Suprapubic skin (tissue), 4 donors: ENCODE measurements at regions not wholly inside any gene's neighbourhood (a gene's known extent, or its start where the extent isn't known, plus 50 kb on each side); places are given as distances from the start of the nearest gene placed in this dataset.

Experiments used
- DNase-seq, 2 donors: peaks; one replicate each; pipeline ENCODE4 v3.0.0-alpha.2; 2019; ENCODE audit warnings: low spot score in 2 of 2
- H3K27ac ChIP-seq: fragments of 200-600 bp; sonication (generic); one replicate; pipeline ENCODE4 v1.5.1; 2019
- H3K27me3 ChIP-seq: fragments of 200-600 bp; sonication (generic); one replicate; pipeline ENCODE4 v1.5.1; 2019
- H3K36me3 ChIP-seq: fragments of 200-600 bp; sonication (generic); one replicate; pipeline ENCODE4 v1.5.1; 2019
- H3K4me1 ChIP-seq: fragments of 200-600 bp; sonication (generic); one replicate; pipeline ENCODE4 v1.5.1; 2019
- H3K4me3 ChIP-seq: fragments of 200-600 bp; sonication (generic); one replicate; pipeline ENCODE4 v1.5.1; 2019; ENCODE audit warnings: mild to moderate bottlenecking
- H3K9me3 ChIP-seq: fragments of 200-600 bp; sonication (generic); one replicate; pipeline ENCODE4 v1.5.1; 2019
- CTCF ChIP-seq, 2 donors: fragments of 200-600 bp in 1 of 2; fragments of 450-650 bp in 1 of 2; sonication (generic) in 1 of 2; IDR thresholded peaks; one replicate each; pipeline ENCODE4 v1.5.1; 2016 to 2019; ENCODE audit warnings: antibody characterized with exemption in 2 of 2, mild to moderate bottlenecking in 1 of 2, moderate library complexity in 1 of 2
- EP300 ChIP-seq: sonication (generic); formaldehyde crosslinking; IDR thresholded peaks from one replicate; pipeline ENCODE4 v1.6.1; 2017; ENCODE audit warnings: antibody characterized with exemption
- POLR2A ChIP-seq, 2 donors: fragments of 450-650 bp; IDR thresholded peaks; one replicate each; pipeline ENCODE4 v1.6.1; 2017; ENCODE audit warnings: antibody characterized with exemption in 2 of 2, mild to moderate bottlenecking in 2 of 2, moderate library complexity in 2 of 2
- POLR2AphosphoS5 ChIP-seq, 3 donors: sonication (generic); formaldehyde crosslinking; IDR thresholded peaks; one replicate each; pipeline ENCODE4 v1.6.1; 2017; ENCODE audit warnings: antibody characterized with exemption in 3 of 3
- WGBS: methylation state at CpG from one replicate; pipeline ENCODE4 v1.1.5; 2018; 5-methylcytosine and 5-hydroxymethylcytosine counted together

GRCh38 chr13:47503475-47503874, 497.6 kb downstream of the SUCLA2 start:
- no peaks in the 10 kb centered on the region for H3K4me1 ChIP-seq
- TF ChIP-seq EP300 (no peak), POLR2A (IDR thresholded peaks at IDR 0.05) (no peak), CTCF (IDR thresholded peaks at IDR 0.05) (no peak), POLR2AphosphoS5 (IDR thresholded peaks at IDR 0.05) (no peak)
- no peaks in the 10 kb centered on the region for H3K36me3 ChIP-seq
- no peaks in the 10 kb centered on the region for H3K9me3 ChIP-seq
- H3K27me3 ChIP-seq, result no peaks in the 10 kb centered on the region
- no peak for DNase-seq
- H3K4me3 ChIP-seq, result no peak overlapping the region
- H3K27ac ChIP-seq, result no peak overlapping the region
- 40% methylated on average over 2 of the region's 2 CpGs for WGBS

- H3K4me1 ChIP-seq, result no peaks in the 10 kb centered on the region
- 82% methylated on average over 2 of the region's 2 CpGs for WGBS
- no peak overlapping the region for H3K27ac ChIP-seq
- no peaks in the 10 kb centered on the region for H3K36me3 ChIP-seq
- TF ChIP-seq EP300 (no peak), CTCF (IDR thresholded peaks at IDR 0.05) (no peak), POLR2AphosphoS5 (IDR thresholded peaks at IDR 0.05) (no peak), POLR2A (IDR thresholded peaks at IDR 0.05) (no peak)
- no peaks in the 10 kb centered on the region for H3K9me3 ChIP-seq
- no peaks in the 10 kb centered on the region for H3K27me3 ChIP-seq
- DNase-seq, result no peak
- H3K4me3 ChIP-seq, result no peak overlapping the region
Measured at GRCh38 chr13:47502166-47502565, 498.9 kb downstream of the SUCLA2 start.

GRCh38 chr13:47499358-47500150, 501.5 kb downstream of the SUCLA2 start:
- Histone ChIP-seq H3K9me3 (no peaks in the 10 kb centered on the region), H3K27ac (no peak overlapping the region), H3K36me3 (no peaks in the 10 kb centered on the region), H3K4me3 (no peak overlapping the region), H3K4me1 (no peaks in the 10 kb centered on the region), H3K27me3 (no peaks in the 10 kb centered on the region)
- TF ChIP-seq POLR2AphosphoS5 (IDR thresholded peaks at IDR 0.05) (no peak), POLR2A (IDR thresholded peaks at IDR 0.05) (no peak)
- DNase-seq, result no peak
- WGBS, result 63% methylated on average over 7 of the region's 7 CpGs

- no peak overlapping the region for H3K4me3 ChIP-seq
- TF ChIP-seq POLR2A (IDR thresholded peaks at IDR 0.05) (no peak), POLR2AphosphoS5 (IDR thresholded peaks at IDR 0.05) (no peak), CTCF (IDR thresholded peaks at IDR 0.05) (no peak), EP300 (no peak)
- no peaks in the 10 kb centered on the region for H3K9me3 ChIP-seq
- no peaks in the 10 kb centered on the region for H3K27me3 ChIP-seq
- no peak overlapping the region for H3K27ac ChIP-seq
- H3K4me1 ChIP-seq, result no peaks in the 10 kb centered on the region
- WGBS, result 57% methylated on average over 3 of the region's 3 CpGs
- H3K36me3 ChIP-seq, result no peaks in the 10 kb centered on the region
- DNase-seq, result no peak
Measured at GRCh38 chr13:47484548-47484947, 516.5 kb downstream of the SUCLA2 start.

GRCh38 chr13:47481536-47481935, 519.5 kb downstream of the SUCLA2 start:
- Histone ChIP-seq H3K36me3 (no peaks in the 10 kb centered on the region), H3K4me3 (no peak overlapping the region), H3K9me3 (no peaks in the 10 kb centered on the region), H3K27me3 (no peaks in the 10 kb centered on the region), H3K27ac (no peak overlapping the region), H3K4me1 (no peaks in the 10 kb centered on the region)
- TF ChIP-seq POLR2AphosphoS5 (IDR thresholded peaks at IDR 0.05) (no peak), POLR2A (IDR thresholded peaks at IDR 0.05) (no peak), EP300 (no peak)
- DNase-seq, result no peak

GRCh38 chr13:47480951-47481350, 520.1 kb downstream of the SUCLA2 start:
- 62% methylated on average over 3 of the region's 3 CpGs for WGBS
- no peaks in the 10 kb centered on the region for H3K9me3 ChIP-seq
- H3K4me3 ChIP-seq, result no peak overlapping the region
- no peak overlapping the region for H3K27ac ChIP-seq
- no peaks in the 10 kb centered on the region for H3K36me3 ChIP-seq
- TF ChIP-seq EP300 (no peak), POLR2A (IDR thresholded peaks at IDR 0.05) (no peak), POLR2AphosphoS5 (IDR thresholded peaks at IDR 0.05) (no peak), CTCF (IDR thresholded peaks at IDR 0.05) (no peak)
- DNase-seq, result no peak
- no peaks in the 10 kb centered on the region for H3K27me3 ChIP-seq
- no peaks in the 10 kb centered on the region for H3K4me1 ChIP-seq
